Dermis blood vessel endothelial cell (primary cell): ENCODE measurements at regions not wholly inside any gene's neighbourhood (a gene's known extent, or its start where the extent isn't known, plus 50 kb on each side); places are given as distances from the start of the nearest gene placed in this dataset.

Experiments used
- DNase-seq: peaks from one replicate; pipeline ENCODE4 v3.0.0; 2010

DNA sequence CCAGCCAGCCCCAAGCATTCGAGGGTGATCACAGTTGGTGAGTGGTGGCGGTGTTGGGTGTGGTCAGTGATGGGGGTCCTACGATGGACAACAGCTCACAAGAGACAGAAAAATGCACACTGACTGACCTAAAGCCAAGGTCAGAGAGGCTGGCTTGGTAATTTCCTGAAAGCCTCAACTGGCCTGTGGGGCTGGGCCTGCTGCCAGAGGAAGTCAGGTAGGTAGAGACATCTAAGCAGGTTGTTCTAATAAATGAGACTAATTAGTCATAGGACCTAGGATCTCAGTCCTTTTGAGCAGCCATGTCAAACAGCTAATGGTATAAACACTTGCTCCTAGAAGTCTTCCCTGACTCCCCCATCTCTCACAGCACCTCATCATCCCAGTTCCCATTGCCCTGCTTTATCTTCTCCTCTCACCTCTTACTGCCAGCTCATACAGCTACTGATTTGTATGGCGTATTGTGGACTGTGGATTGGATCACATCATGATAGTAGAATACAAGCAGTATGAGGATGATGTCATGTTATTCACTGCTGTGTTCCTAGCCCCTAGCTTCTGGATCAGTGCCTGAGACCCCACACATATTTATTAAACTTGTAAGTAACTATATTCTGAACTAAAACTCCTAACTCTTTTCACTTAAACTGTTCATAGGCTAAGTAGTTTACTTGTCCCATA lies 262.9 kb upstream of the KLHL29 start:
- DNase-seq, result no peak

DNA sequence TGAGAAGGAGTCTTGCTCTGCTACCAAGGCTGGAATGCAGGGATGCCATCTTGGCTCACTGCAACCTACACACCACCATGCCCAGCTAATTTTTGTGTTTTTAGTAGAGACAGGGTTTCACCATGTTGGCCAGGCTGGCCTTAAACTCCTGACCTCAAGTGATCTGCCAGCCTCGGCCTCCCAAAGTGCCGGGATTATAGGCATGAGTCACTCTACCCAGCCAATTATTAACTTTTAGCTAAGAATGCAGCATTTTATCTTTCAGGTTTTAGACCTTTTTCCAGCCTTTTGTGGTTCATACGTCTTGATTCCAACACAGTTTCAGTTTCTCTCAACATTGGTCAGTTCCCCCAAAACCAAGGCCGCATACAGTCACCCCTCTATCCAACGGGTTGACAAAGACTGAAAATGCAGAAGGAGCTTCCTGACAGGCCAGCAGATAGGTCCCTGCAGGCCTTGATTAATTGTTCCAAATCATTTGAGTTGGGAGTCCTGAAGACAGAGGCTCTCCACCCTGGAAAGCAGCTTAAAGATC lies 262.2 kb upstream of the KLHL29 start:
- DNase-seq, result no peak

DNA sequence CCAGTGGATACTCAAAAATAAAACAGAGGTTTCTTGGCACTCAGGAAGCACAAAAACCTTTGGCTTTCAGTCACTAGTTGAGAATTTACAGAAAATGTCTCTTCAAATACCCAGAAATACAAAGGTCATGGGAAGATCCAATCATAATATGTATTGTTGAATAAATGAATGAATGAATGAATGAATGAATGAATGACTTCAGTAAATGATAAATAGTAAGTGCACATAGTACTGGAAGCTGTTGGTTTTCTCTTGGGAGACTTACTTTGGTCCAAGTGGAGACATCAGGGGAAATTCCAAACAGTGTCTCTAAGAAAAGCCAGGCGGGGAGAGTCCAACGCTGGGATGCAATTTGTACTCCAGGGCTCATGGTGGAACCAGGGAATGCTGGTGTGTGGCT lies 261.3 kb upstream of the KLHL29 start:
- no peak for DNase-seq

DNA sequence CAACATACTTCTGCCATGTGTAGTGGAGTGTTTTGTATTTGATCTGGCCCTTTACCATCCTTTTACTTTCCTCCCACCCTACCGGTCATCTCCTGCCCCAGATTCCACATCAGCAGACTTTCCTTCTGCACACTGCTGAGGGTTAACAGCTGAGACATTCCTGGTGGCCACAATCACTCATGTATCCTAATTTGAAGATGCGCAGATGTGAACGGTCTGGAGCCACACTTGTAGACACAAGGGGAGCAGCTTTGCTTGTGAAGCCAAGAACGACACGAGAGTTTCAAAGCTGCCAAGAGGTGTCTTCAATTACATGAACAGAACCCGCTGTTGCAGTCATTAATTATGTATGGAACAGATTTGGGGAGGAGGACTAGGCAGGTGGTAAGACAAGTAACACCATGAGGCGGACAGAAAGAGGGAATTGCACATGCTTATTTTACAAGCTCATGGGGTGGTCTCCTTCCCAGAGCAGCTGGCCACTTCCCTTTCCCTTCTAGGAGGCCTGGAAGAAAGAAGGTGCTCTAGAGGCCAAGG lies 260.7 kb upstream of the KLHL29 start:
- no peak for DNase-seq

DNA sequence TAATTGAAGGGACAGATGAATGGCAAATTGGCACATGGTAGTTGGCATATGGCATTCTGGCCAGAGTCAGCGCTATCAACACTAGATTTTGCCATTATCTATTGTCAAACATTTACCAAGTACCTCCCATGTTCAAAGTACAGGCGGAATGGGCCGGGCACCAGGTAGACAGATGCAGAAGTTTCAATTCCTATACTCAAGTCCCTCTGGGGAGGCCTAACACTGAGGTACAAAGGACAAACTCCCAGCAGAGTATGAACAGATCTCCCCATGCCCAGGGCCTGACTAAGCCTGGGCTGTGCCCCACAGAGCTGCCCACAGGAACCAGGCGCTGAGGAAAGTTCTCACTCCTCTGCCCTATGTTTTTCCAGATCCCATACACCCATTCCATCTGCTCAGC lies 257.5 kb upstream of the KLHL29 start:
- DNase-seq, result no peak

DNA sequence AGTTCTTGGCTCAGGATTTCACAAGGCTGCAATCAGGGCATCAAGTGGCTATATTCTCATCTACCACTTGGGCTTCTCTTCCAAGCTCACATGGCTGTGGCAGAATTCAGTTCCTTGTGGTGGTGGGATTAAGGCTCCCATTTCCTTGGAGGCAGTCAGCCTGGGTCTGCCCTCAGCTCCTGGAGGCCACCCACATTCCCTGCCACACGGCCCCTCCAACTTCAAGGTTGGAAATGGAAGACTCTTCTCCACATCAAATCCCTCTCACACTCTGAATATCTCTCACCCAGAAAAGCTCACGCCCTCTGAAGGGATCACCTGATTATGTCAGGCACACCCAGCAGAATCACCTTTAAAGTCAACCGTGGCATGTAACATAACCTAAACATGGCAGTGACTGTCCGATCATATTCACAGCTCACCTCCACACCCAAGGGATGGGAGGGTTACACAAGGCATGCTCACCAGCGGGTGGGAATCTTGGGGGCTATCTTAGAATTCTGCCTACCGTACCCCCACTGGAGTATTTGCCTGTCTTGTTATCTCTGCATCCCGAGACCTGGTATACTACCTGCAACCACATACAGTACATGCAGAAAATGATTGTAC lies 256.2 kb upstream of the KLHL29 start:
- DNase-seq, result no peak

DNA sequence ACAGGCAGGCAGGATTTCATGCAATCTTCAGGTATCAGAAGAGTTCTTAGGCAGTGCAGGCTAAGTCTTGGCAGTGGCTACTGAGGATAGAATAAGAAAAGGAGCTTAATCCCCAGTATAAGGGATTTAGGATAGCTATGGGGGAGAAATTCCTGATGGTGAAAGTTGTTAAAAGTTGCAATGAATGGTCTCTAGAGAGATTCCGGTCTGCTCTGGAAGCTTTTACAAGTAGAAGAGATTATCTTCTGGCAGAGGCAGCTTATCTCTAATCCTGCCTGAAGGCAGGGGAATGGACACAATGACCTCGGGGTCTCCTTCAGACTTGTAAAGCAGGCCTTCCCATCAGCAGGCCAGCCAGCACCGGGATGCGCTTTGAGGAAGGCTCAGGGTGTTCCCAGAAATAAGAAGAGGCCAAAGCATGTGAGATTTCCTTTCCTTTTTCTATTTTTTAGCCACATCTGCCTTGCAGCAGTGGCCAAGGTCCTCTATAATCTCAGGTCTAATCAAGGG lies 253.9 kb upstream of the KLHL29 start:
- DNase-seq, result no peak

DNA sequence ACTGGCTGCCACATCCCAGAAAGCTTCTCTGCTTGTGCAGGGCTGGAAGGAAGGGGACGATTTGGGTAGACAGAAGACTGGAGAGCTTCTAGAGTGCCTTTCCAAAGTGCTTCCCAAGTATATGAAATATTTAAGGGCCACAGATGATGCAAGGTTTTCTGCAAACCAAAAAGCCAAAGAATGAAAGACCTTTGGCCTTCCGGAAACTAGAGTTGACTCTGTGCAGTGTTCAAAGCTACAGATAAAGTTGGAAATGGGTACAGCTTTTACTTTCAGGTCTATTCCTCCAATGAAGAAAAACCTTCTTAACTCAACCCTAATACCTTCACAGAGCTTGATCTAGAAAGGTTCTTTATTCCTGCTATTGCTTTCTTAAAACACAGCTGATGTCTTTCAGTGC lies 253.0 kb upstream of the KLHL29 start:
- DNase-seq, result no peak

DNA sequence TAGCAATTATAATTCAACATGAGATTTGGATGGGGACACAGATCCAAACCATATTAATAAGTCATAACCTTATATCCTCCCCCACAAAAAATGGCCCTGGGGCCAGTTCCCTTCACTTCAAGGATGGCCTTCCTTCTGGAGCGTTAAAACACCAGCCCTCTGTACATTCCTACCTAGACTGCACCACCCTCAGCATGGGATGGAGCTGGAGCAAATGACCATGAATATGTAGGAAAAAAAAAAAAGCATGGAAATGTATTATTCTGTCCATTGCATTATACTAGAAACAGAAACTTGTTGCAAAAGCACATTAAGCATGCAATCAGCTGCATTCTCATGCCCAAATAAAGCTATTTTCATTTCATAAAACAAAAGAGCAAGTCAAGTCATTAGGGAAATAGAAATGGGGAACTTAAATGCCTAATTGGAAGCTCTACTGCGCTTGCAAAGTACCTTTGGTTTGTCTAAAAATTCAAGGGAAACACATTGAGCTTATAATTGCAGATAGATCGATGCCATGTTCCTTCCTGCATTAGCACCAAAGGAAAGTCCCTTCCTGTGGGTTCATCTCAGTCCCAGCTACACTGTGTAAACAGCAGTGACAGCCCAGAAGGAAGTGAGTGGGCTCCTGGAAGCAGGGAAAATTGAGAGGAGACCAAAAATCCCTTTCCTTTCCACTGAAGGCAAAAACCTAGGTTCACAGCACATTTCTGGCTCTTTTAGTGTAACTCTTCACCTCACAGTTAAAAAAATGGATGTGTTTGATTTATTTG lies 252.0 kb upstream of the KLHL29 start:
- no peak for DNase-seq

DNA sequence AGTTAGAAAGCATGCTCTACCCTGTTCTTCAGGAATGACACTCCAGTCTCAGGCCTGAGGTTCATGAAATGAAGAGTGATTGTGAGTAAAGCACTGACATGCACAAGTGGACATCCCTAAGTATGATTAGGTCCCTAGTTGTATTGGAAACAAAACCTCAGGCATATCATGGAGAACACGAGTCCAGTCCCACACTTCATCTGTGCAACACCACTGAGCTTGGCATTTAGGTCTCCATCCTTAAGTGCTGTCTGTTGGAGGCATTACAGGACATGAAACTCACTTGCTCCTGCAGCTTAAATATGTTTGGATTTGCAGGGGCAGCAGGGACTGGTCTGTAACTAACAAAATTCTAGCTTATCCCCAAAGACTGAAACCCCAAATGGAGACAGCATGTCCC lies 250.3 kb upstream of the KLHL29 start:
- no peak for DNase-seq

DNA sequence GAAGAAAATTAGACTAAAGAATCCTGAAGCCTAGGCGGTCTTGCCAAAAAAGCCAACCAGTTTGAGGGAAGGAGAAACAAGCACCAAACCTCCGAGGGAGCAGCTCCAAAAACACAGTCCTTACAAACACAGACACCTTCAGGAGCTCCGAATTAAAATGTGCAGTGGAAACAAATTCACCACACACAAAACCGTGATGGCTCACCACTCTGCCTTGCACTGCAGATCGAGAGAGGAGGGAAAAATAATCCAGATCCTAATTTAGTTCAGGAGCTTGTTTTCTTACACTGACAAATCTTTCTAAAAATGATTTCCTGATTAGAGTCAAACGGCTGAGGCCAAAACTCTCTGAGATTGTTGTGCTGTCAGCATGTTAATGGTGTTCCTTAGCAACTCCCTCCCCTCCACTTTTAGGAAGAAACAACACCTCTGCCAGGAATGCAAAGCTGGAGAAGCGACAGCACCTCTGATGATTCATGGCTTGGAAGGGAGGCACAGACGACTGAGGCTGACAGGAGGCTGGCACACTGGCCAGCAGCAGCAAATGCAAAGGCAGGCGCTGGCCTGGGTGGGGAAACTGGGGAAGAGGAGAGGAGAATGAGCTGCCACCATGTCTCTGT lies 249.4 kb upstream of the KLHL29 start:
- DNase-seq, result no peak

DNA sequence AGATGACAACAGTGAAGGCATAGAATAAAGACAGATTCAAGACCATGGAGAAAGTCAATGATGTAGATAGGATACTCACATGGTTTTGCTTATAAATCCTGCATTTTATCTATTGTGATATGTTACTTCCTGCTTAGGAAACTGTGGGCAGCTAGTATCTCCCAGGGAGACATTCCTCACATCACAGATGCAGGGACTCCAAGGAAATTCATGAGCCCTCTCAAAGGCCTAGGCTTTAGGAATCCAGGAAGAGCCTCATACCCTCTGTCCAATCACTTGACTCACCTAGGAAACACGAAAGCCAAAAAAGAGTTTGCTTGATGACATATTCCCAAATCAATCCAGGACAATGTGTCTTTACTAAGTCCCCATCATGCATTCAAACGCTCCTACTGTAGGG lies 247.8 kb upstream of the KLHL29 start:
- no peak for DNase-seq

DNA sequence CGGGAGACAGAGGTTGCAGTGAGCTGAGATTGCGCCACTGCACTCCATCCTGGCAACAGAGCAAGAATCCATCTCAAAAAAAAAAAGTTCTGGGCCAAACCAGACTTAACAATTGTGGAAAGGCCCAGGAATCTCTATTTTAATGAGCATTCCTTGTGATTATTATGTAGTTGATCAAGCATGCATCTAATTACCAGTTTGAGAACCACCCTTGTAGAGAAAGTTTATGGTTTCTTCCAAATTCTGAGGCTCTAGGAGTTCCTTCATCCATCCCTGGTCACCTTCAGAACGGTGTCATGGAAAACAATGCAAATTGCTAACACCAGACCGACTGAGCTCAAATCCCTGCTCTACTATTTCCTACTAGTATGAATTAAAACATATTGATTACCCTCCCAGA lies 246.3 kb upstream of the KLHL29 start:
- no peak for DNase-seq

DNA sequence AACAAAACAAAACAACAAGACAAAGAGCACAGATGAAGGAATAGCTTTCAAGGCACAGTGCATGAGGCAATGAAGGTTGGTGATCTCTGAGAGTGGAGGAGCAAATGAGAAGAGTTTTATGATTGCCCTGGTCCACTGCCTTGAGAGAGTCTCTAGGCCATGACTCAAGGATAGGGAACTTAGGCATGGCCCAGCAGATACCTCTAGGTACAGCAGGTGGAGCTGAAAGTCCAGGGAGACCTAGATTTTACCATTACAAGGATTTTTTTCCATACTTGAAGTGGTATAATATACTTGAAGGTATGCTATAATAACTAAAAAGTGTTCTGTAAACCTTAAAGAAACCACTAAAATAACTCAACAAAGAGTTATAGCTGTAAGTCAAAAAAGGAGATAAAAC lies 239.5 kb upstream of the KLHL29 start:
- DNase-seq, result no peak

DNA sequence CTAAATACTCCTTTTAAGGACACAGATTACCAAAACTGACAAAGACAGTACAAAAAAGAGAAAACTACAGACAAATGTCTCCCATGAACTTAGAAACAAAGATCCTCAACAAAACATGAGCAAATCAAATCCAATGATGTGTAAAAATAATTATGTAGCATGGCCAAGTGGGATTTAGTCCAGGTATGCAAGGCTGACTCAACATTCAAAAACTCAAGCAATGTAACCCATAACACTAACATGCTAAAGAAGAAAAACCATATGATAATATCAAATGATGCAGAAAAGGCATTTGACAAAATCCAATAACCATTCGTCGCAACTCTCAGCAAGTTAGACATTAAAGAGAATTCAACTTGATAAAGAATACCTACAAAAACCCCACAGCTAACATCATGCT lies 239.0 kb upstream of the KLHL29 start:
- no peak for DNase-seq

DNA sequence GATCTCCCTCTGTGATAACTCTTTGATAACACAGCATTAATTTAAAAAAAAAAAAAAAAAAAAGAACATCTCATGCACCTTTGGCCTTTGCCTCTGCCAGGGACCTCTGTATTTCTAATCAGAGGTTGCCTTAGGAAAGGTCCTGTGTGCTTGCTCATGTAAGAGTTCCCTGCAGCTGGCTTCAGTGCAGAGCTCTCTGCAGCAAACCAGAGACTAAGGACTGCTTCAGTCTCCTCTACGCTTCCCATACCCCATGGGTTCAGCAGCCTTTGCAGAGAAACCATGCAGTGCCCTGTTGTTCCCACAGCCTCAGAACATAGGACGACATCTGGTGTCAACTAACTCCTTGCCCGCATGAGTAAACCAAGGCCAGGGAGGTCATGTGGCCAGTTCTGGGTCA lies 236.6 kb upstream of the KLHL29 start:
- no peak for DNase-seq

DNA sequence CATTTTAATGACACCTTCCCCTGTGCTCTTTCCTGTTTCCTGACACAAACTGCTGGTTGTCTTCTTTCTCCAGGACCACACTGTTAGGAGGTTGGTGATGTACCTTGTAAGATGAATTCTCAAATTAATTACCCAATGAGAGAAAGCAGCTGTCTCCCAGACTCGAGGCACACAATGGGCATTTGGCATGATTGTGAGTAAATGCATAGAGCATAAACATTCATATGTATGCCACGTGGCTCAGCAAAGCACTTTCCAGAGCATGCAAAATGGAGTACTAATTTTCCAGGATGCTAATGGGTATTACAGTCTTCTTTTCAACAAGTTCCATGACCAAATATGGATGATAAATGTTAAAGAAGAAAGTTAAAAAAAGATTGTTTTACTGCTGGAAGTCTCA lies 235.2 kb upstream of the KLHL29 start:
- no peak for DNase-seq

DNA sequence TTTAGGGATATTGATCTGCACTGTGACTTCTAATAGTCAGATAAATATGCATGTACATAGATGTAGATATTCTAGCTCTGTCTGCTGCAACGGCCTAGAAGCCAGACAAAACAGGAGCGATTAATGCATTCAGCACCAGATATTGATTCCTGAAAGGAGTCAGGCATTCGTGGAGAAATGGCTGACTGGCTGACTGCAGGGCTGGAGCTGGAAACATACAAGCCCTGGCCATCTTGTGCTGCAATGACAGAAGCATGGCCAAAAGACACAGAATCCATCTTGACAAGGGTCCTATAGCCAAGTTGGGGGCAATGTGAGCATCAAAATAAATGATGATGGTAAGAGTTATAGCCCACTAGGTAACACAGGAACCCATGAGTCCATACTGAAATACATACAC lies 231.5 kb upstream of the KLHL29 start:
- DNase-seq, result no peak

DNA sequence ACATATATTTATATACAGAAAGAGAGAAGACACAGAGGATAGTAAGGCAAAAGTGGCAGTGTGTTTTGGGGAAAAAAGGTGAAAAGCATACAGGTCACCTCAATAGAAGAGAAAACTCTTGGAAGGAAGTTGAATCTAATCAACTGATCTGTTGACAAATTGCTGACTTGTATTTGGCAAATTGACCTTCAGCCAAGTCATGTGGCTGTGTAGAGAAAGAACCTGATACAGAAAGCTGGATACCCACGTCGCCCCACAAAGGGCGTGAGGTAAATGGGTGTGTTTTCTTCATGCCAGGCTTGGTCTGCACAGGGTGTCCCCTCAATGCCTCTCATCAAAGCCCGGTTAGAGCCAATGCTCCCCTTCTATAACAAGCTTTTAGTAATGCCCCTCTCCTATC lies 230.0 kb upstream of the KLHL29 start:
- DNase-seq, result no peak

DNA sequence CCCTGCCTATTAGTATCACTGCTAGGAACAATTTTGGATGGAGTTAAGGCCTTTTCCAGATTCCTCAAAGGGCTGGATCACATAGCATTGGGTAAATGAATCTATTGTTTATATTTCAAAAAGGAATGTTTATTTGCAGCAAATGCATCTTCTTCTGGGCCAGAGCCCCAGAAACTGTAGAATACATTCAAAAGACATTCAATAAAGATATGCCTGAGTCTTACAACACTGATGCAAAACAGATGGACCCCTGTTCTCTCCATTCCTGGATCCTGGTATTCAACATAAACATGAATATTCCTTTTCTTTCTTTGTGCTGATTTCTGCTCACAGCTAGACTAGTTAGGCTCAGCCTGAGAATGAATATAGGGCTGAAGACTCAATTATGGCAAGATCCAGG lies 227.2 kb upstream of the KLHL29 start:
- DNase-seq, result no peak

DNA sequence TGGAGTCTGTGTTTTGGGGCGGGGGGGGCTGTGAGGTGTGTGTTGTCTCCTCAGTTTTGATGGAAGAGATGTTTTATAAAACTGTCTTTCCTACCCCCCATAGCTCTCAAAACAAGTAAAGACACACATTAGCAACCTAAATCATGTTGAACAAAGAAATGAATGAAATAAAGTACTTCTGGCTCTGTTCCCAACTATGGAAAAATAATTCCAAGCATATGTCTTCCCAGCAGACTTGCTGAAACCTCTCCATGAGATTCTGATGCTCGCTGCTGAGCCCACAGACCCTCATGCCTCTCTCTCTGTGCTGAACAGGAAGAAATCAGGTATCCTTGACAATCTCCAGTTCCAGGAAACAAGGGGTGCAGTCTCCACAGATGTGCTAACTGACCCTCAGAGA lies 226.7 kb upstream of the KLHL29 start:
- no peak for DNase-seq

DNA sequence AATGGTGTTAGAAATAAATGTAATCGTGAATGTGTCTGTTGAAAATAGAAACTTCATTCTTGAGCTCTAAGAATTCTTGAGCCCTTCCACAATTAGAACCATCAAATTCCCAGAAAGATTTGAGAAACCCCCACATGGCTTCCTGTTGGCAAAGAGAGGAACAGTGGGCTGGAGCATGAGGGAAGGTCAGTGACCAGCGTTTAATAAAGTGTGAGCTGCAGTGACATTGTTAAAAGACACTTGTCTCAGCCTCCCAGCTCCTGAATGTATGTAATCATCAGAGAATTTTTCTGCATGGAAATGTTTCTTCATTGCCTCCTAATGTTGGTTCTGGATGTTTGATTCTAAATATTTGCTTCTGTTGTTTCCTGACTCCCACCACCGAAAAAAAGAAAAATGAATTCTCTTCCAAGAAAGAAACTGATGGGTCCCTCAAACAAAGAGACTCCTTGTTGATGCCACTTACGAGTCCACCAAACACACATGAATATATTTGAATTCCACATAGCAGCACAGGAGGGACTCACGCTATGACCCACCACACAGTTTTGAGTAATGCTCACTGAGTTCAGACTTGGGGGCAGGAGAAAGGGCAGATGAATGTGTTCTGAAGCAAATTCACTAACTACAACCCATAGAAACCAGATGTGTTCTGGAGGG lies 225.1 kb upstream of the KLHL29 start:
- no peak for DNase-seq

DNA sequence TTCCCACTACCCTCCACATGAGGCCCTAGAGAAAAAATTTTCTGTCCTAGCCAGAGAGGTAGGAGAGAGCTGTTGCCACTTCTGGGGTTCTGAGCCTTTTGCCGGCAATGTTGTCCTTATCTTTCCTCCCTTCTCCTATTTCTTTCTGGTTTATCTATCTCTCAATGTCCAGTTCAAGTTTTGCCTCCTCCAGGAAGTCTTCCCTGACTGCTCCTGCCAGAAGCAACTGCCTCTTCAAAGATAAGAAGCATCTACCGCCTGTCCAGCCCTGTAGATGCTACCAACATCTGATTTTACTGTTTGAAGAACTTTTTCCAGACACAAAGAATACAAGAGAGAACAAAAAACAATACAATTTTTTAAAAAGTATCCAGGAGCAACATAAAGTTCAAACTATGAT lies 220.8 kb upstream of the KLHL29 start:
- no peak for DNase-seq
